Ovary (tissue), 3 donors: ENCODE measurements at regions not wholly inside any gene's neighbourhood (a gene's known extent, or its start where the extent isn't known, plus 50 kb on each side); places are given as distances from the start of the nearest gene placed in this dataset.

Experiments
- CTCF ChIP-seq, 3 donors: fragments of 450-650 bp in 2 of 3; fragments of 200-600 bp in 1 of 3; IDR thresholded peaks; one replicate each; pipeline versions ENCODE4 v1.5.1 to v1.8.0; 2016 to 2022; ENCODE audit warnings: antibody characterized with exemption in 3 of 3, mild to moderate bottlenecking in 1 of 3
- EP300 ChIP-seq: sonication (generic); formaldehyde crosslinking; IDR thresholded peaks from one replicate; pipeline ENCODE4 v1.6.1; 2017; ENCODE audit warnings: antibody characterized with exemption
- POLR2A ChIP-seq: fragments of 450-650 bp; IDR thresholded peaks from one replicate; pipeline ENCODE4 v1.6.1; 2017; ENCODE audit warnings: antibody characterized with exemption, mild to moderate bottlenecking, moderate library complexity
- donor health status: DM: no; HTN: no; CAD: no.

- TF ChIP-seq EP300 (no peak), CTCF (IDR thresholded peaks at IDR 0.05) (no peak), POLR2A (no peak)
Observed at GRCh38 chr2:133668547-133668946, 100.3 kb upstream of the NCKAP5 start.
